WTC11 (cell line): ENCODE measurements at regions not wholly inside any gene's neighbourhood (a gene's known extent, or its start where the extent isn't known, plus 50 kb on each side); places are given as distances from the start of the nearest gene placed in this dataset.

ENCODE experiments used
- ATAC-seq: fragments of 200-7000 bp; cut with Tn5 transposase; 2 replicates; pipeline ENCODE4 v1.10.0; 2021; ENCODE audit warnings: mild to moderate bottlenecking, moderate library complexity
- CTCF ChIA-PET: fragments of 300-600 bp; sonication (Branson Sonifier 250); formaldehyde crosslinking; loops from one replicate; lab custom pipeline; 2021; ENCODE audit warnings: antibody characterized with exemption; lab: Charles Lee
- POLR2A ChIA-PET: fragments of 350-600 bp; sonication (Branson Sonifier 250); formaldehyde crosslinking; loops from one replicate; lab custom pipeline; 2021; ENCODE audit warnings: antibody characterized with exemption; lab: Charles Lee
- DNase-seq: peaks from one replicate; pipeline ENCODE4 v3.0.0; 2021; ENCODE audit warnings: low spot score
- H3K27ac Mint-ChIP-seq: 2 replicates; pipeline ENCODE4 v1.8.0; 2021; ENCODE audit warnings: mixed read lengths
- H3K27me3 Mint-ChIP-seq: 2 replicates; pipeline ENCODE4 v1.8.0; 2021; ENCODE audit warnings: low read depth, mild to moderate bottlenecking, moderate library complexity, mixed read lengths
- H3K36me3 Mint-ChIP-seq: 2 replicates; pipeline ENCODE4 v1.8.0; 2021; ENCODE audit warnings: mixed read lengths
- H3K4me1 Mint-ChIP-seq: 2 replicates; pipeline ENCODE4 v1.8.0; 2022; ENCODE audit warnings: mixed read lengths
- H3K4me3 Mint-ChIP-seq: 2 replicates; pipeline ENCODE4 v1.8.0; 2021; ENCODE audit warnings: mild to moderate bottlenecking, moderate library complexity, mixed read lengths
- H3K9me3 Mint-ChIP-seq: 2 replicates; pipeline ENCODE4 v1.8.0; 2021; ENCODE audit warnings: mixed read lengths
- ETV6 ChIP-seq: sonication (generic); formaldehyde crosslinking; IDR thresholded peaks from 2 replicates; pipeline ENCODE4 v1.8.1; 2022; ENCODE audit warnings: mild to moderate bottlenecking, missing genetic modification reagents
- HMGA2 ChIP-seq: fragments of 250-450 bp; sonication (Bioruptor Pico); IDR thresholded peaks from 2 replicates; pipeline ENCODE4 v1.4.0; 2021; ENCODE audit warnings: mild to moderate bottlenecking, moderate library complexity
- MYBL2 ChIP-seq: sonication (generic); formaldehyde crosslinking; IDR thresholded peaks from 2 replicates; pipeline ENCODE4 v1.8.1; 2023; ENCODE audit warnings: mild to moderate bottlenecking, moderate library complexity, missing genetic modification reagents
- NFATC4 ChIP-seq: fragments of 250-450 bp; sonication (Bioruptor Pico); IDR thresholded peaks from 2 replicates; pipeline ENCODE4 v1.9.0; 2021; ENCODE audit warnings: mild to moderate bottlenecking
- NFYB ChIP-seq: sonication (generic); formaldehyde crosslinking; conservative IDR thresholded peaks from 2 replicates; pipeline ENCODE4 v1.8.0; 2022; ENCODE audit warnings: low read depth, missing genetic modification reagents
- NR2C2 ChIP-seq: sonication (generic); formaldehyde crosslinking; IDR thresholded peaks from 2 replicates; pipeline ENCODE4 v1.8.0; 2022; ENCODE audit warnings: mild to moderate bottlenecking, missing genetic modification reagents
- PRRX2 ChIP-seq: fragments of 250-450 bp; sonication (Bioruptor Pico); IDR thresholded peaks from 2 replicates; pipeline ENCODE4 v1.8.0; 2021; ENCODE audit warnings: mild to moderate bottlenecking
- RORB ChIP-seq: fragments of 250-450 bp; sonication (Bioruptor Pico); IDR thresholded peaks from 2 replicates; pipeline ENCODE4 v1.9.0; 2021; ENCODE audit warnings: mild to moderate bottlenecking
- SMAD3 ChIP-seq: sonication (generic); formaldehyde crosslinking; IDR thresholded peaks from 2 replicates; pipeline ENCODE4 v1.8.0; 2022; ENCODE audit warnings: missing genetic modification reagents, mild to moderate bottlenecking, borderline replicate concordance
- SMAD4 ChIP-seq: sonication (generic); formaldehyde crosslinking; IDR thresholded peaks from 2 replicates; pipeline ENCODE4 v1.8.0; 2022; ENCODE audit warnings: mild to moderate bottlenecking, missing genetic modification reagents
- SOX15 ChIP-seq: fragments of 250-450 bp; sonication (Bioruptor Pico); IDR thresholded peaks from 2 replicates; pipeline ENCODE4 v1.9.0; 2021; ENCODE audit warnings: mild to moderate bottlenecking
- SP1 ChIP-seq: sonication (generic); formaldehyde crosslinking; conservative IDR thresholded peaks from 2 replicates; pipeline ENCODE4 v1.8.1; 2022; ENCODE audit warnings: missing genetic modification reagents
- ZNF121 ChIP-seq: sonication (generic); formaldehyde crosslinking; IDR thresholded peaks from 2 replicates; pipeline ENCODE4 v1.8.0; 2023; ENCODE audit warnings: missing genetic modification reagents
- ZNF423 ChIP-seq: fragments of 250-450 bp; sonication (Bioruptor Pico); IDR thresholded peaks from 2 replicates; pipeline ENCODE4 v2.1.2; 2022; ENCODE audit warnings: mild to moderate bottlenecking, moderate library complexity
- TF ChIP-seq, protein P1 (sequence below): sonication (generic); formaldehyde crosslinking; IDR thresholded peaks from 2 replicates; pipeline ENCODE4 v1.8.0; 2023; ENCODE audit warnings: missing genetic modification reagents
- TF ChIP-seq, protein P2 (sequence below): fragments of 250-450 bp; sonication (Bioruptor Pico); conservative IDR thresholded peaks from 2 replicates; pipeline ENCODE4 v1.9.0; 2021; ENCODE audit warnings: mild to moderate bottlenecking
- TF ChIP-seq, protein P3 (sequence below): sonication (generic); formaldehyde crosslinking; IDR thresholded peaks from 2 replicates; pipeline ENCODE4 v1.8.0; 2022; ENCODE audit warnings: missing genetic modification reagents
- TF ChIP-seq, protein P4 (sequence below): sonication (generic); formaldehyde crosslinking; IDR thresholded peaks from 2 replicates; pipeline ENCODE4 v1.8.0; 2022; ENCODE audit warnings: mild to moderate bottlenecking, missing genetic modification reagents
- TF ChIP-seq, protein P5 (sequence below): fragments of 250-450 bp; sonication (Bioruptor Pico); IDR thresholded peaks from 2 replicates; pipeline ENCODE4 v1.9.0; 2021; ENCODE audit warnings: moderate library complexity, mild to moderate bottlenecking, inconsistent platforms, borderline replicate concordance
- TF ChIP-seq, protein P6 (sequence below): fragments of 250-450 bp; sonication (Bioruptor Pico); IDR thresholded peaks from 2 replicates; pipeline ENCODE4 v1.9.0; 2021; ENCODE audit warnings: mild to moderate bottlenecking
- TF ChIP-seq, protein P7 (sequence below): sonication (generic); formaldehyde crosslinking; IDR thresholded peaks from 2 replicates; pipeline ENCODE4 v1.8.1; 2023; ENCODE audit warnings: mild to moderate bottlenecking, missing genetic modification reagents
- TF ChIP-seq, protein P8 (sequence below): sonication (generic); formaldehyde crosslinking; IDR thresholded peaks from 2 replicates; pipeline ENCODE4 v1.8.0; 2022; ENCODE audit warnings: mild to moderate bottlenecking, missing genetic modification reagents
- TF ChIP-seq, protein P9 (sequence below): sonication (generic); formaldehyde crosslinking; IDR thresholded peaks from 2 replicates; pipeline ENCODE4 v1.8.1; 2023; ENCODE audit warnings: mild to moderate bottlenecking, missing genetic modification reagents, moderate library complexity

DNA sequence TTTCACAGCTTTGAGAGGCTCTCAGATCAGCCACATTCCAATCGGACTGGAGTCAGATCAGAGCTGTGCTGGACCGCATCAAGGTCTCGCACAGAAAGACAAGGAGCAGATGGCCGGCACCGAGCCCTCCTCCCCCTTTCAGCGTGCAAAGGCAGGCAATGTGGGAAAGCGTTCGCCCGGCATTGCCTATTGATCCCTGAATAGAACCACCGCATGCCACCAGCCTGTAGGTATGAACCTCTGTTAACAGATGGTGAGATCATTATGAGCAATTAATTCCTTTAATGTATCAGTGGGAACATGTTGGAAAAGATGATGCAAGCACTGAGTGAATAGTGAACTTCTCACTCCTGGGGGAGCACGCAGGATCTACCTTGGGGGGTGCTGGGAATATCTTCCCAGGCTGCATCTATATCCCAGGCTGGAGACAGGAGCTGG is 117.5 kb upstream of the ID4 start:
- peak; percentile 84 for ATAC-seq
- Mint-ChIP-seq H3K36me3 (0 out of 2 replicates have a peak, but pooled peaks cover 5% of the 10 kb centered on the region), H3K4me3 (no peak overlapping the region), H3K27ac (0 out of 2 replicates have a peak overlapping the region, but pooled peaks have one; percentile 10), H3K9me3 (peaks cover 5% of the 10 kb centered on the region), H3K27me3 (no peaks in the 10 kb centered on the region), H3K4me1 (peaks cover 54% of the 10 kb centered on the region)
- ChIA-PET POLR2A (interaction anchor here (1.4 kb wide), 2 partner anchors 16 to 117 kb away, joined by 3 to 6 read pairs; partner anchors contain the start of gene ID4), CTCF (interaction anchor here (1.5 kb wide), 1 partner anchor 509 kb away, joined by 4 read pairs; no protein-coding TSS in a partner anchor)
- peak; percentile 59 for DNase-seq
- TF ChIP-seq HMGA2 (CRISPR knock-in tag), result no peak
- TF ChIP-seq, protein P1, sequence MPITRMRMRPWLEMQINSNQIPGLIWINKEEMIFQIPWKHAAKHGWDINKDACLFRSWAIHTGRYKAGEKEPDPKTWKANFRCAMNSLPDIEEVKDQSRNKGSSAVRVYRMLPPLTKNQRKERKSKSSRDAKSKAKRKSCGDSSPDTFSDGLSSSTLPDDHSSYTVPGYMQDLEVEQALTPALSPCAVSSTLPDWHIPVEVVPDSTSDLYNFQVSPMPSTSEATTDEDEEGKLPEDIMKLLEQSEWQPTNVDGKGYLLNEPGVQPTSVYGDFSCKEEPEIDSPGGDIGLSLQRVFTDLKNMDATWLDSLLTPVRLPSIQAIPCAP (CRISPR knock-in tag), result no peak
- TF ChIP-seq SMAD3 (CRISPR knock-in tag), result no peak
- TF ChIP-seq NFATC4 (CRISPR knock-in tag), result no peak
- TF ChIP-seq, protein P2, sequence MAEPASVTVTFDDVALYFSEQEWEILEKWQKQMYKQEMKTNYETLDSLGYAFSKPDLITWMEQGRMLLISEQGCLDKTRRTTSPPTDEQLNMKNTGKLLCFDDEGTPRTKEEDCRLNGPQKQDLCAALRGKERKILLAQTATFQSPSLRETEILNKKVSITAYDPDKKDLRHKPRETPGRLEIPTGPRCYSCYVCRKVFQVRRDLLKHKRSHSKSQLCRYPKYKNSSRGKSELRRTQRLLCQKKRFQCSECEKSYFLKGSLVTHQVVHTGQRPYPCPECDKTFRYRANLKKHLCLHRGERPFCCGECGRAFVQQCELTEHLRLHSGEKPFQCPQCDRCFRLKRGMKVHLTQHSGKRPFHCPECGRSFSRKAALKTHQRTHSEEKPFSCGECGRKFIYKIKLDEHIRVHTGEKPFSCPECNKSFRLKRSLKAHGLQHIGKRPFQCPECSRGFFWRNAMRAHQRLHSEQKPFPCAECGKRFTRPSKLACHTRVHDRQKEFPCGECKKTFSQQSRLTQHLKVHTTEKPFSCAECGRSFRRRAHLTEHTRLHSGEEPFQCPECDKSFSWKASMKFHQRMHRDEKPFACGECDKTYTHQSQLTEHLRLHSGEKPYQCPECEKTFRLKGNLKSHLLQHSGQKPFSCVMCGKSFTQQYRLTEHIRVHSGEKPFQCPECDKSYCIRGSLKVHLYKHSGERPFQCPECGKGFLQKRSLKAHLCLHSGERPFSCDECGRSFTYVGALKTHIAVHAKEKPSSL (CRISPR knock-in tag), result no peak
- TF ChIP-seq, protein P3, sequence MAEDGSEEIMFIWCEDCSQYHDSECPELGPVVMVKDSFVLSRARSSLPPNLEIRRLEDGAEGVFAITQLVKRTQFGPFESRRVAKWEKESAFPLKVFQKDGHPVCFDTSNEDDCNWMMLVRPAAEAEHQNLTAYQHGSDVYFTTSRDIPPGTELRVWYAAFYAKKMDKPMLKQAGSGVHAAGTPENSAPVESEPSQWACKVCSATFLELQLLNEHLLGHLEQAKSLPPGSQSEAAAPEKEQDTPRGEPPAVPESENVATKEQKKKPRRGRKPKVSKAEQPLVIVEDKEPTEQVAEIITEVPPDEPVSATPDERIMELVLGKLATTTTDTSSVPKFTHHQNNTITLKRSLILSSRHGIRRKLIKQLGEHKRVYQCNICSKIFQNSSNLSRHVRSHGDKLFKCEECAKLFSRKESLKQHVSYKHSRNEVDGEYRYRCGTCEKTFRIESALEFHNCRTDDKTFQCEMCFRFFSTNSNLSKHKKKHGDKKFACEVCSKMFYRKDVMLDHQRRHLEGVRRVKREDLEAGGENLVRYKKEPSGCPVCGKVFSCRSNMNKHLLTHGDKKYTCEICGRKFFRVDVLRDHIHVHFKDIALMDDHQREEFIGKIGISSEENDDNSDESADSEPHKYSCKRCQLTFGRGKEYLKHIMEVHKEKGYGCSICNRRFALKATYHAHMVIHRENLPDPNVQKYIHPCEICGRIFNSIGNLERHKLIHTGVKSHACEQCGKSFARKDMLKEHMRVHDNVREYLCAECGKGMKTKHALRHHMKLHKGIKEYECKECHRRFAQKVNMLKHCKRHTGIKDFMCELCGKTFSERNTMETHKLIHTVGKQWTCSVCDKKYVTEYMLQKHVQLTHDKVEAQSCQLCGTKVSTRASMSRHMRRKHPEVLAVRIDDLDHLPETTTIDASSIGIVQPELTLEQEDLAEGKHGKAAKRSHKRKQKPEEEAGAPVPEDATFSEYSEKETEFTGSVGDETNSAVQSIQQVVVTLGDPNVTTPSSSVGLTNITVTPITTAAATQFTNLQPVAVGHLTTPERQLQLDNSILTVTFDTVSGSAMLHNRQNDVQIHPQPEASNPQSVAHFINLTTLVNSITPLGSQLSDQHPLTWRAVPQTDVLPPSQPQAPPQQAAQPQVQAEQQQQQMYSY (CRISPR knock-in tag), result no peak
- no peak for TF ChIP-seq SP1 (CRISPR knock-in tag)
- TF ChIP-seq, protein P4, sequence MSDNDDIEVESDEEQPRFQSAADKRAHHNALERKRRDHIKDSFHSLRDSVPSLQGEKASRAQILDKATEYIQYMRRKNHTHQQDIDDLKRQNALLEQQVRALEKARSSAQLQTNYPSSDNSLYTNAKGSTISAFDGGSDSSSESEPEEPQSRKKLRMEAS, result no peak
- no peak for TF ChIP-seq SOX15 (CRISPR knock-in tag)
- TF ChIP-seq, protein P5, sequence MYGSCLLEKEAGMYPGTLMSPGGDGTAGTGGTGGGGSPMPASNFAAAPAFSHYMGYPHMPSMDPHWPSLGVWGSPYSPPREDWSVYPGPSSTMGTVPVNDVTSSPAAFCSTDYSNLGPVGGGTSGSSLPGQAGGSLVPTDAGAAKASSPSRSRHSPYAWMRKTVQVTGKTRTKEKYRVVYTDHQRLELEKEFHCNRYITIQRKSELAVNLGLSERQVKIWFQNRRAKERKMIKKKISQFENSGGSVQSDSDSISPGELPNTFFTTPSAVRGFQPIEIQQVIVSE (CRISPR knock-in tag), result no peak
- TF ChIP-seq MYBL2 (CRISPR knock-in tag), result no peak
- TF ChIP-seq ZNF121 (CRISPR knock-in tag), result no peak
- TF ChIP-seq, protein P6, sequence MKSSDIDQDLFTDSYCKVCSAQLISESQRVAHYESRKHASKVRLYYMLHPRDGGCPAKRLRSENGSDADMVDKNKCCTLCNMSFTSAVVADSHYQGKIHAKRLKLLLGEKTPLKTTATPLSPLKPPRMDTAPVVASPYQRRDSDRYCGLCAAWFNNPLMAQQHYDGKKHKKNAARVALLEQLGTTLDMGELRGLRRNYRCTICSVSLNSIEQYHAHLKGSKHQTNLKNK (CRISPR knock-in tag), result no peak

DNA sequence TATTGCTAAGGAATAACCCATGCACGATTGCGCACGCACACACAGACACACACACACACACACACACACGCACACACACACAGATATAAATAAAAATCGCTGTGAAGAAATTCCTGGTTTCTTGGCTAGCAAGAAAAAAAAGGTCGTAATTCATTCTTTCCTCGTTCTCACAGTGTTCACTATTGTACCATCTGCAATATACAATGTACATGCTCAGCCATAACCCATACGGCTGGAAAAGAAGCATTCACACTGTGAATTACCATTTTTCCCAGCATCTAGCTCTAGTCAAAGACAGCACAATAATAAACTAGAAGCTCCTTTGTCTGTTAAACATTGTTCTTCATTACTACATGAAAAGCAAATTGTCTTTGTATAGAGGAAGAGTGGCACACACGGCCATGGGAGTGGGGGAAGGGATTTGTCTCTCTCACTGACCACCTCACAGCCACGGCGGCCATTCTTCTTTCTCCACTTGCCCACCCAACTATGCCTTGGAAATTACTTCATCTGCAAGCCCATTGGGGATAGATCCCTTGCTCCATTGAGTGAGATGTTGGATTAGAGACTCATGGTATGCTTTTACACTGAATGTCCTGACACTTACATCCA is 115.3 kb upstream of the ID4 start:
- ATAC-seq, result no peak
- Mint-ChIP-seq H3K4me3 (no peak overlapping the region), H3K27me3 (no peaks in the 10 kb centered on the region), H3K4me1 (peaks cover 35% of the 10 kb centered on the region), H3K36me3 (0 out of 2 replicates have a peak, but pooled peaks cover 5% of the 10 kb centered on the region), H3K27ac (no peak overlapping the region), H3K9me3 (peaks cover 9% of the 10 kb centered on the region)
- POLR2A ChIA-PET, result no interaction called here
- DNase-seq, result no peak
- CTCF ChIA-PET, result no interaction called here
- TF ChIP-seq, protein P7, sequence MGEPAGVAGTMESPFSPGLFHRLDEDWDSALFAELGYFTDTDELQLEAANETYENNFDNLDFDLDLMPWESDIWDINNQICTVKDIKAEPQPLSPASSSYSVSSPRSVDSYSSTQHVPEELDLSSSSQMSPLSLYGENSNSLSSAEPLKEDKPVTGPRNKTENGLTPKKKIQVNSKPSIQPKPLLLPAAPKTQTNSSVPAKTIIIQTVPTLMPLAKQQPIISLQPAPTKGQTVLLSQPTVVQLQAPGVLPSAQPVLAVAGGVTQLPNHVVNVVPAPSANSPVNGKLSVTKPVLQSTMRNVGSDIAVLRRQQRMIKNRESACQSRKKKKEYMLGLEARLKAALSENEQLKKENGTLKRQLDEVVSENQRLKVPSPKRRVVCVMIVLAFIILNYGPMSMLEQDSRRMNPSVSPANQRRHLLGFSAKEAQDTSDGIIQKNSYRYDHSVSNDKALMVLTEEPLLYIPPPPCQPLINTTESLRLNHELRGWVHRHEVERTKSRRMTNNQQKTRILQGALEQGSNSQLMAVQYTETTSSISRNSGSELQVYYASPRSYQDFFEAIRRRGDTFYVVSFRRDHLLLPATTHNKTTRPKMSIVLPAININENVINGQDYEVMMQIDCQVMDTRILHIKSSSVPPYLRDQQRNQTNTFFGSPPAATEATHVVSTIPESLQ, result no peak
- TF ChIP-seq NR2C2 (CRISPR knock-in tag), result no peak
- TF ChIP-seq RORB (CRISPR knock-in tag), result no peak
- TF ChIP-seq, protein P8, sequence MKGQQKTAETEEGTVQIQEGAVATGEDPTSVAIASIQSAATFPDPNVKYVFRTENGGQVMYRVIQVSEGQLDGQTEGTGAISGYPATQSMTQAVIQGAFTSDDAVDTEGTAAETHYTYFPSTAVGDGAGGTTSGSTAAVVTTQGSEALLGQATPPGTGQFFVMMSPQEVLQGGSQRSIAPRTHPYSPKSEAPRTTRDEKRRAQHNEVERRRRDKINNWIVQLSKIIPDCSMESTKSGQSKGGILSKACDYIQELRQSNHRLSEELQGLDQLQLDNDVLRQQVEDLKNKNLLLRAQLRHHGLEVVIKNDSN, result no peak
- TF ChIP-seq, protein P9, sequence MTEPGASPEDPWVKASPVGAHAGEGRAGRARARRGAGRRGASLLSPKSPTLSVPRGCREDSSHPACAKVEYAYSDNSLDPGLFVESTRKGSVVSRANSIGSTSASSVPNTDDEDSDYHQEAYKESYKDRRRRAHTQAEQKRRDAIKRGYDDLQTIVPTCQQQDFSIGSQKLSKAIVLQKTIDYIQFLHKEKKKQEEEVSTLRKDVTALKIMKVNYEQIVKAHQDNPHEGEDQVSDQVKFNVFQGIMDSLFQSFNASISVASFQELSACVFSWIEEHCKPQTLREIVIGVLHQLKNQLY, result no peak
- TF ChIP-seq SMAD4 (CRISPR knock-in tag), result no peak
- no peak for TF ChIP-seq SOX15 (CRISPR knock-in tag)
- TF ChIP-seq NFYB, result no peak
- no peak for TF ChIP-seq PRRX2 (CRISPR knock-in tag)
- TF ChIP-seq ETV6, result no peak
- no peak for TF ChIP-seq ZNF423 (CRISPR knock-in tag)
